Endometrial microvascular endothelial cells (primary cell): ENCODE measurements at regions not wholly inside any gene's neighbourhood (a gene's known extent, or its start where the extent isn't known, plus 50 kb on each side); places are given as distances from the start of the nearest gene placed in this dataset.
"Not testable (repeated sequence)": the region's sequence is repeated elsewhere in the genome, so short reads cannot be mapped to it uniquely, and the experiment has no call there.

Experiments used
- in situ Hi-C: cut with HindIII; loops from 2 replicates; pipeline ENCODE4 v1.10.0; 2017; ENCODE audit warnings: low sequenced_read_pairs, low pct_unique_long_range_greater_than_20kb; ENCODE audit errors: inconsistent ontology term

DNA sequence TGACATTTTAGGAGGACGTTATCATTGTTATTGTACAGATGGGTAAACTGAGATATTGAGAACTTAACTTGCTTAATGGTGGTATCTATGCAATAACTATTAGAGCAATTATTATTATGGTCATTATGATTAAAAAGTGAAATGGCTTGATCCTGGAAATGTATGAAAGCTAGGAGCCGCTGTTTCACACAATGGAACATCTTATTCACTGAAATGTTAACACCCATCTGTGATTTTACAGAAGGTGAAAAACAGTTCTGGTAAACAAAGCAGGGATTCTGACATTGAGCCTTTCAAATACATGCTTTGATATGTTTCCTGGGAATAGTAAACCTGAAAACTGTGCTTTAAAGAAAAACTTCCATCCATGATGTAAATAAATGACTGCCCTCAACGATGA lies 261.4 kb downstream of the BTG1 start:
- in situ Hi-C loops = no loop called here

- in situ Hi-C loops = no loop called here
Measured at GRCh38 chr12:91883811-91884210, 261.8 kb downstream of the BTG1 start.

GRCh38 chr12:91882910-91883309 lies 262.7 kb downstream of the BTG1 start:
- in situ Hi-C loops = no loop called here

GRCh38 chr12:91880528-91880927 lies 265.1 kb downstream of the BTG1 start:
- in situ Hi-C loops = no loop called here

DNA sequence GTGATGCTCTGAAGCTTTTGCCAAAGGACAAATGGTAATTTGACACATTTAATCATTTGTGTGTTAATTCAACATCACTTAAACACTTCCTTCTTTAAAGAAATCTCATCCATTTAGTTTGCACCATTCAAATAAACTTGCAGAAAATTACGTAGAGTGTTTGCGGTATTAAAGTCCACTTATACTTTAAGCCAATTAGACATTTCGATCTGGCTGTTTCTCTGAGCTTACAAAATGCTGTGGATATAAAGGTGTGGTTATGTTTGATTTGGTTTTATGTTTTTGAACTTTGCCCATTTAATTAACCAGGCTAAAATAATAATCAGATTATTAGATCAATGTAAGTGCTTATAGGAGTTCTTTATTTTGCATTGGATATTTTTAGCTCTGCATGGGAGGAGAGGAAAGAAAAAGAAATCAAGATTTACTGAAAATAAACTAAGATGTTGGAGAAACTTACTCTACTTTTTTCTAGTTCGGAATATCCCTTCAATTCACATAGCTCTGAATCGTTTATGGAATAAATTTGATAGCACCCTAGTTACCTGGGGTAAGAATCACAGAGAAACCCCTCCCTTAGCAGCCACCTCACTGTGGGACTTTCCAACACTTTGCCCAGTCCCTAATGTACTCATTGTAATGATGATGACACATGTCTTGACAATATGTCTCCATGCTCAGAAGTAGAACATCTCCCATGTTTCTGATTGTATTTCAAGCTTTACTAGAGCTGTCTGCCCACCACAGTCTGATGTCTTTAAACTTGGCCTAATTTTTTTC lies 268.0 kb downstream of the BTG1 start:
- in situ Hi-C loops = no loop called here

DNA sequence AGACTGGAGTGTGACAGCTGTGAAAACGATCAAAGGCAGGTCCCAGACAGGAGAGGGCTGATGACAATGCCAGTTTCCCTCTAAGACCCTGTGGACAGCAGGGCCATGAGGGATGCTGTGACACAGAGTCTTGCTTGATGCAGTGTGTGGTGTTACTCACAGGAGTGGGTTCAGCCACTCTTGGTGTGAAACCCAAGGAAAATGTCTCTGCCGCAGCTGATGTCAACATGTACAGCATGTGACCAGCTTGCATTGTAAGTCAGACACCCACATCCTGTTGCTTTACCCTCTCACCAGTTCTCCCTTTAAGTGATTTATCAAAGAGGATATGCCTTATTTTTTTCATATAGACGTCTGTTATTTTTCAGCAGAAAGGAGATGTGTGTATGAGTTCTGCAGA lies 268.6 kb downstream of the BTG1 start:
- in situ Hi-C loops = no loop called here

DNA sequence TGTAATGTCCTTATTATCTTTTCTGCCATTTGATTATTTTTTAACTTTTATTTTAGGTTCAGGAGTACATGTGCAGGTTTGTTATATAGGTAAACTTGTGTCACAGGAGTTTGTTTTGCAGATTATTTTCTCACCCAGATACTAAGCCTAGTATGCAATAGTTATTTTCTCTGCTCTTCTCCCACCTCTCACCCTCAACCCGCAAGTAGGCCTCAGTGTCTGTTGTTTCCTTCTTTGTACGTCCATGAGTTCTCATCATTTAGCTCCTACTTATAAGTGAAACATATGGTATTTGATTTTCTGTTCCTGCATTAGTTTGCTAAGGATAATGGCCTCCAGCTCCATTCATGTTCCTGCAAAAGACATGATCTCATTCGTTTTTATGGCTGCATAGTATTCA lies 270.0 kb downstream of the BTG1 start:
- in situ Hi-C loops = not testable (repeated sequence)

GRCh38 chr12:91874086-91874865 lies 271.4 kb downstream of the BTG1 start:
- in situ Hi-C loops = no loop called here

GRCh38 chr12:91871751-91872150 lies 273.9 kb downstream of the BTG1 start:
- in situ Hi-C loops = no loop called here

- in situ Hi-C loops = no loop called here
Measured at GRCh38 chr12:91870872-91871707, 274.6 kb downstream of the BTG1 start.

DNA sequence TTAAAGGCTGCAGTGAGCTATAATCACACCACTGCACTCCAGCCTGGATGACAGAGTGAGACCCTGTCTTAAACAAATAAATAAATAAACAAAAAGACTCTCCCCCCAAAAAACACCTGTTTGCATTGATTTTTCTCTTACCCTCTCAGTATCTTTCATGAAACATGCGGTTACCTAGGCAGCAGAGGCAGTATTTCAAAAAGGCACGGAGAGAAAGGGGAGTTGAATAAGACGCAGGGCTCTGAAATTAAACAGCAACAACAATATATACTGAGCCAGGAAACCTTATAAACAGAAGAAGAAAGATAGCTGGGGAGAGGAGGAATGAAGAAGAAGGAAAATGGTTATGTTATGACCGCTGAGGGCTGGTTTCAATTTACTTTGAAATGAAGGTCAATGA lies 277.6 kb downstream of the BTG1 start:
- in situ Hi-C loops = no loop called here

- in situ Hi-C loops = no loop called here
Measured at GRCh38 chr12:91866566-91866965, 279.1 kb downstream of the BTG1 start.

GRCh38 chr12:91863702-91864101 lies 281.9 kb downstream of the BTG1 start:
- in situ Hi-C loops = no loop called here

GRCh38 chr12:91861554-91861953 lies 284.1 kb downstream of the BTG1 start:
- in situ Hi-C loops = no loop called here

DNA sequence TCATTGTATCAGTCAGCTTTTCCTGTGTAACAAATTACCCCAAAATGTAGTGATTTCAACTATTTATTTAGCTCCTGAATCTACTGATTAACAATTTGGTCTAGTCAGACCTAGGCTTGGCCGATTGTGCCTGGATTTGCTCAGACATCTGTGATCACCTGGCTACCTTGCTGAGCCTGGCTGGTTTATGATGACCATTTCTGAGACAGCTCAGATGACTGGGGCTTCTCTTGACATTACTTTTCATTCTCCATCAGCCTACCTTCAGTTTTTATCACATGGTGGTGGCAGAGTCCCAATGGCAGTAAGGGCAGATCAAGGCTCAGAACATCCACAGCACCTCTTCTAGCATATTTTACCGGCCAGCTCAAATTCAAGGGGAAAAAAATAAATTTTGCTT lies 286.3 kb downstream of the BTG1 start:
- in situ Hi-C loops = no loop called here

- in situ Hi-C loops = no loop called here
Measured at GRCh38 chr12:91857813-91858542, 287.7 kb downstream of the BTG1 start.

DNA sequence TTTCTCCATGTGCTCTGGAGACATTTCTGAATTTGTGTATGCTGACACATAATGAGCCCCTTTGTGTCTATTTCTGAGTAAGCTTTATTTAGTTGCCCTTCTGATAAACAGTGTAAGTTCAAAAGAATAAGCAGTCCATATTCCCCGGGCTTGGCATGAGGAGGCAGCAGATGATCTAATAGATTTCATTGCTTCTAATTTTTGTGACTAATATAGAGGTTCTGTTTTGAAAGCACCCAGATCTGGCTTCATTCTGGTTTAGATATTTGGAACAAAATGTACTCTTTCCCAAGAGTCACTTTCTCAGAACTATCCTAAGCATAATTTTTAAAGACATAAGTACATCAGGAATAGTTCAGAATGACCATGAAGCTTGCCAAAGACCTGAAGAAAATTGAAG lies 290.9 kb downstream of the BTG1 start:
- in situ Hi-C loops = no loop called here

GRCh38 chr12:91853350-91854127 lies 292.1 kb downstream of the BTG1 start:
- in situ Hi-C loops = no loop called here
